Ishikawa (cell line): ENCODE measurements at regions not wholly inside any gene's neighbourhood (a gene's known extent, or its start where the extent isn't known, plus 50 kb on each side); places are given as distances from the start of the nearest gene placed in this dataset.

Experiments
- CEBPB ChIP-seq: IDR thresholded peaks from 2 replicates; pipeline ENCODE4 v1.6.1; 2012
- CREB1 ChIP-seq: IDR thresholded peaks from 2 replicates; pipeline ENCODE4 v1.6.1; 2012; ENCODE audit warnings: low read depth
- EGR1 ChIP-seq: IDR thresholded peaks from 2 replicates; pipeline ENCODE4 v1.6.1; 2012
- EP300 ChIP-seq: IDR thresholded peaks from 2 replicates; pipeline ENCODE4 v1.6.1; 2012; ENCODE audit warnings: borderline replicate concordance
- FOXM1 ChIP-seq: IDR thresholded peaks from 2 replicates; pipeline ENCODE4 v1.6.1; 2012; ENCODE audit warnings: low read depth, borderline replicate concordance
- NFIC ChIP-seq: IDR thresholded peaks from 2 replicates; pipeline ENCODE4 v1.6.1; 2012
- RAD21 ChIP-seq: IDR thresholded peaks from 2 replicates; pipeline ENCODE4 v1.6.1; 2012; ENCODE audit warnings: low read depth
- TAF1 ChIP-seq: IDR thresholded peaks from 2 replicates; pipeline ENCODE4 v1.6.1; 2012; ENCODE audit warnings: low read depth, mild to moderate bottlenecking
- TCF12 ChIP-seq: IDR thresholded peaks from 2 replicates; pipeline ENCODE4 v1.6.1; 2012; ENCODE audit warnings: low read depth
- TEAD4 ChIP-seq: IDR thresholded peaks from 2 replicates; pipeline ENCODE4 v1.6.1; 2012
- YY1 ChIP-seq: IDR thresholded peaks from 2 replicates; pipeline ENCODE4 v1.6.1; 2012; ENCODE audit warnings: low read depth
- ZBTB7A ChIP-seq: IDR thresholded peaks from 2 replicates; pipeline ENCODE4 v1.6.1; 2012; ENCODE audit warnings: low read depth
- TF ChIP-seq, protein P1 (sequence below): IDR thresholded peaks from 2 replicates; pipeline ENCODE4 v1.6.1; 2012
- TF ChIP-seq, protein P2 (sequence below): IDR thresholded peaks from 2 replicates; pipeline ENCODE4 v1.6.1; 2012; ENCODE audit warnings: low read depth, mild to moderate bottlenecking
- TF ChIP-seq, protein P3 (sequence below): IDR thresholded peaks from 2 replicates; pipeline ENCODE4 v1.6.1; 2012

DNA sequence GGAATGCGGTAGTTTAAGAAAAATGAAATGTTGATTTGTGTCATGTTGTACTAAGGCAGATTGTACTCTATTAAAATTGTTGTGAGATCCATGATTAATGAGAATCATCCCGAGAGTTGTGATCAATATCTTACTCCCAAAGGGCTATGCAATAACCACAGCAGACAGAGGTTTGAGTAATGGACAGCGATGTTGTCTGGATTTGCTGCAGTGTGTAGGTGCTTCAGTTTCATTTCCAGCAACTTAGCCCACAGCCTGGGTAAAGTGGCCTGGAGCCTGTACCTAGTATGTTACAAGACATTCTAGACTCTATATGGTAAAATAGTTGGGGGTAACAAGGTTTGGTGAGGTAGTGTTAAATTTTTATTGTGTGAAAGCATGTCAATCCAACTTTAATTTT, 794.3 kb upstream of the CDH7 start:
- TF ChIP-seq YY1 = no peak
- no peak for TF ChIP-seq TCF12
- TF ChIP-seq FOXM1 = no peak
- no peak for TF ChIP-seq TAF1
- TF ChIP-seq, protein P1, sequence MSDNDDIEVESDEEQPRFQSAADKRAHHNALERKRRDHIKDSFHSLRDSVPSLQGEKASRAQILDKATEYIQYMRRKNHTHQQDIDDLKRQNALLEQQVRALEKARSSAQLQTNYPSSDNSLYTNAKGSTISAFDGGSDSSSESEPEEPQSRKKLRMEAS = no peak
- no peak for TF ChIP-seq EP300
- no peak for TF ChIP-seq TEAD4
- TF ChIP-seq CREB1 = no peak
- TF ChIP-seq CEBPB = no peak
- TF ChIP-seq NFIC = no peak
- TF ChIP-seq, protein P2, sequence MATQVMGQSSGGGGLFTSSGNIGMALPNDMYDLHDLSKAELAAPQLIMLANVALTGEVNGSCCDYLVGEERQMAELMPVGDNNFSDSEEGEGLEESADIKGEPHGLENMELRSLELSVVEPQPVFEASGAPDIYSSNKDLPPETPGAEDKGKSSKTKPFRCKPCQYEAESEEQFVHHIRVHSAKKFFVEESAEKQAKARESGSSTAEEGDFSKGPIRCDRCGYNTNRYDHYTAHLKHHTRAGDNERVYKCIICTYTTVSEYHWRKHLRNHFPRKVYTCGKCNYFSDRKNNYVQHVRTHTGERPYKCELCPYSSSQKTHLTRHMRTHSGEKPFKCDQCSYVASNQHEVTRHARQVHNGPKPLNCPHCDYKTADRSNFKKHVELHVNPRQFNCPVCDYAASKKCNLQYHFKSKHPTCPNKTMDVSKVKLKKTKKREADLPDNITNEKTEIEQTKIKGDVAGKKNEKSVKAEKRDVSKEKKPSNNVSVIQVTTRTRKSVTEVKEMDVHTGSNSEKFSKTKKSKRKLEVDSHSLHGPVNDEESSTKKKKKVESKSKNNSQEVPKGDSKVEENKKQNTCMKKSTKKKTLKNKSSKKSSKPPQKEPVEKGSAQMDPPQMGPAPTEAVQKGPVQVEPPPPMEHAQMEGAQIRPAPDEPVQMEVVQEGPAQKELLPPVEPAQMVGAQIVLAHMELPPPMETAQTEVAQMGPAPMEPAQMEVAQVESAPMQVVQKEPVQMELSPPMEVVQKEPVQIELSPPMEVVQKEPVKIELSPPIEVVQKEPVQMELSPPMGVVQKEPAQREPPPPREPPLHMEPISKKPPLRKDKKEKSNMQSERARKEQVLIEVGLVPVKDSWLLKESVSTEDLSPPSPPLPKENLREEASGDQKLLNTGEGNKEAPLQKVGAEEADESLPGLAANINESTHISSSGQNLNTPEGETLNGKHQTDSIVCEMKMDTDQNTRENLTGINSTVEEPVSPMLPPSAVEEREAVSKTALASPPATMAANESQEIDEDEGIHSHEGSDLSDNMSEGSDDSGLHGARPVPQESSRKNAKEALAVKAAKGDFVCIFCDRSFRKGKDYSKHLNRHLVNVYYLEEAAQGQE = no peak
- no peak for TF ChIP-seq EGR1
- TF ChIP-seq, protein P3, sequence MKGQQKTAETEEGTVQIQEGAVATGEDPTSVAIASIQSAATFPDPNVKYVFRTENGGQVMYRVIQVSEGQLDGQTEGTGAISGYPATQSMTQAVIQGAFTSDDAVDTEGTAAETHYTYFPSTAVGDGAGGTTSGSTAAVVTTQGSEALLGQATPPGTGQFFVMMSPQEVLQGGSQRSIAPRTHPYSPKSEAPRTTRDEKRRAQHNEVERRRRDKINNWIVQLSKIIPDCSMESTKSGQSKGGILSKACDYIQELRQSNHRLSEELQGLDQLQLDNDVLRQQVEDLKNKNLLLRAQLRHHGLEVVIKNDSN = no peak
- TF ChIP-seq ZBTB7A = no peak
- TF ChIP-seq RAD21 = no peak

DNA sequence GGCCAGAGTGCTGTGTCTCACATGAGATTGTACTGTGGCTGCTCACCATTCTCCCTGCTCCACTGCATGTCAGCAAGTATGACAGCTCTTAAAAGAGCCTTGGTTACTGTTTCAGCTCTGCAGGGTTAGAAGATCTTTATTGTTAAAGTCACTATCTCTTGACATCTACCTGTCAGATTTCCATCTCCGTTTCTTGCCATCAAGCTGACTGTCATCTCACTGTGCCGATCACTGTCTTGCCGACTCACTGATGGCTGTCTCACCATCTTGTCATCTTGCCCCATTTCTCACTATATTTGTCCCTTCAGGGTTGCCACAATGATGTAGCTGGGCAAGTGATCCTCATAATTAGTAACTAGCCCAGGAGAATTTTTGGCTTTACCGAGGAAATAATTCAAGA, 800.9 kb upstream of the CDH7 start:
- no peak for TF ChIP-seq CREB1
- TF ChIP-seq CEBPB = no peak
- TF ChIP-seq TEAD4 = no peak
- no peak for TF ChIP-seq YY1
- no peak for TF ChIP-seq EP300
- no peak for TF ChIP-seq ZBTB7A
- no peak for TF ChIP-seq NFIC
- TF ChIP-seq, protein P3 = no peak
- TF ChIP-seq RAD21 = no peak
- TF ChIP-seq, protein P1 = no peak
- no peak for TF ChIP-seq FOXM1

DNA sequence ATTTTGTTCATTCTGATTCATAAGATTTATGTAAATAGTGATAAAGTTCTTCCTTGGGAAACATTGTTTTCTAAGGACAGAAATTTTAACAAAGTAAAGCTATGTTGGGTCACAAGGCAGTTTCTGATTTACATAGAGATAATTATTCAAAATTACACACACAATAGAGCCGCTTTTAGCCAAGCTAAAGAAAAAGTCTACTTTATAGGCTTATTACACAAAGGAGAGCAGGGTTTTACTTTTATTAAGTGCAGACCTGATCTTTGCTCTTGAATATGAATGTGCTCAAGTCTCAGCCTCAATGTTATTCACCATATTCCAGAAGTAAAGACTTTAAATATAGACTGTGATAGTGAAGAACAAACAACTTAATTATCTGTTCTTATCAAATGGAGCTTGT, 787.8 kb upstream of the LINC00305 start:
- TF ChIP-seq YY1 (no peak), EP300 (no peak)
- TF ChIP-seq, protein P2 = no peak

DNA sequence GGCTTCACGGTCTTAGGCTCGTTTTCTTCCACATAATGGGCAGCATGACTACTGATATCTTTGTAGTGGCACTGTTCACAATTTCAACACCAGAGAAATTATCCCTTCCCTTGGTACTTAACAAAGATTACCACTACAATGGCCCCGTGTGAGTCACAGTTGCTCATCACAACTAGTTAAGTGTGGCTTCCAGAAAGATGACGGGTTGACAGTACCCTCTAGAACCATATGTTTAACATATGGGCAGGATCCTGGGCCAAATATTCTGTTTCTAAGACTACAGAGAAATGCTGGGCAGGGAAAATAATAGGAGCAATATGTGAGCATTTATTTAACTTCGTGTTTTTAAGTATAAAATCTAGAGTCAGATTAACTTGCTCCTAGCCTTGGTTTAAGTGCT, 780.1 kb upstream of the LINC00305 start:
- TF ChIP-seq NFIC (no peak), ZBTB7A (no peak), YY1 (no peak), TEAD4 (no peak), TAF1 (no peak), CREB1 (no peak), TCF12 (no peak), FOXM1 (no peak), EP300 (no peak), CEBPB (no peak), EGR1 (no peak)
- TF ChIP-seq, protein P1 = no peak
- TF ChIP-seq, protein P2 = no peak

DNA sequence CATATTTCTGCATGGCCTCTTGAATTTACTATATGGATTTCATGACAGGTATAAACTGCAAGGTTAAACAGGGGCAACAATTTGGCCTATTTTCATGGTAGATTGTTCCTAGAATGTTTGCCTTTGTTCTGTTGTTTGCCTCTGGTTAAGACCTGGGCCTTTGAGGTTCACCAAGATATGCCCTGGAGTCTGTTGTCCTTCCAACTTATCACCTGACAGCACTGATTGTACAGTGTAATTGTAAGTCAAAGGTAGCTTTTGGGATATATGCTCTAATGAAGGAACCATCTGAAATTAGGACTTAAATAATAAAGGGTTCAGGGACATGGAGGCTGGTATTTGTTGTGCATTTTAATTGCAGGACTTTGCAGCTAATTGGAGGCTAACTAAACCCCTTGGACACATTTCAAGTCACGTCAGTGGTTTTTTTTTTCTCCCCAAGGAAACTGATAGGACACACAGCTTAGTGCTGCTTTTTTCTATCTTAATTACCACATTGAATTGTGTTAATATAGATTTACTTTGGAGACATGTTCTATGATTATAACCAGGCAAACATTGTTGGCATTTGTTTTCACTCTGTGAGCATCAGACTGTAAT, 771.2 kb upstream of the LINC00305 start:
- no peak for TF ChIP-seq RAD21
- no peak for TF ChIP-seq TCF12
- TF ChIP-seq, protein P2 = no peak
- no peak for TF ChIP-seq NFIC
- no peak for TF ChIP-seq EGR1
- TF ChIP-seq, protein P1 = no peak
- TF ChIP-seq ZBTB7A = no peak
- no peak for TF ChIP-seq FOXM1
